ENCODE measurements at regions not wholly inside any gene's neighbourhood (a gene's known extent, or its start where the extent isn't known, plus 50 kb on each side); places are given as distances from the start of the nearest gene placed in this dataset.

- no peaks in the 10 kb centered on the region for H3F3A ChIP-seq (replicated peaks; ENCODE audit: insufficient read depth)
- no peaks in the 10 kb centered on the region for H3K79me2 ChIP-seq (ENCODE audit: insufficient read depth)
- H3K4me1 ChIP-seq (ENCODE audit: control insufficient read depth in 1 of 2, insufficient read depth in 2 of 2, low read depth in 1 of 2, low read length in 1 of 2), result no peaks in the 10 kb centered on the region
- TF ChIP-seq FOSL2 (IDR thresholded peaks at IDR 0.05; ENCODE audit: borderline replicate concordance, low read depth) (no peak), POLR2AphosphoS5 (IDR thresholded peaks at IDR 0.05; ENCODE audit: low read depth, low read length) (no peak), NRF1 (IDR thresholded peaks at IDR 0.05; ENCODE audit: low read depth, low read length) (no peak), SIN3A (IDR thresholded peaks at IDR 0.05; ENCODE audit: borderline replicate concordance, low read depth, low read length) (no peak), TAF1 (IDR thresholded peaks at IDR 0.05; ENCODE audit: borderline replicate concordance, low read depth, low read length) (no peak), FOXJ3 (CRISPR knock-in tag; IDR thresholded peaks at IDR 0.05) (no peak), GATA2 (CRISPR knock-in tag; IDR thresholded peaks at IDR 0.05) (no peak), REST (IDR thresholded peaks at IDR 0.05; ENCODE audit: low read depth, low read length) (no peak), JUND (IDR thresholded peaks at IDR 0.05) (no peak), EZH2phosphoT487 (IDR thresholded peaks at IDR 0.05; ENCODE audit: borderline replicate concordance, low read depth) (no peak), RFX5 (IDR thresholded peaks at IDR 0.05; ENCODE audit: low read length) (no peak)
- H3K9ac ChIP-seq, result no peak overlapping the region
- no peaks in the 10 kb centered on the region for H4K20me1 ChIP-seq (ENCODE audit: insufficient read depth)
- no peak overlapping the region for H3K27ac ChIP-seq (ENCODE audit: low read depth in 2 of 2, low read length in 1 of 2)
- no peak overlapping the region for H3K4me3 ChIP-seq (ENCODE audit: low read depth in 2 of 2, low read length in 1 of 2)
- H3K36me3 ChIP-seq (replicated peaks in 1 of 2; ENCODE audit: control insufficient read depth in 1 of 2, insufficient read depth in 2 of 2, low read length in 1 of 2), result no peaks in the 10 kb centered on the region
- H2AFZ ChIP-seq (ENCODE audit: low read depth), result no peak overlapping the region
- no peak for DNase-seq
- H3K9me3 ChIP-seq, result no peaks in the 10 kb centered on the region
- WGBS (ENCODE audit: low lambda C conversion rate), result 77% methylated on average over 6 of the region's 6 CpGs
- H3K4me2 ChIP-seq, result no peak overlapping the region
- ChIA-PET CTCF (no interaction called here), POLR2A (no interaction called here)
- H3K9me2 ChIP-seq, result no peaks in the 10 kb centered on the region
- no peaks in the 10 kb centered on the region for H3K27me3 ChIP-seq (ENCODE audit: insufficient read depth)
Measured at GRCh38 chr12:70042675-70043074, 200.6 kb upstream of the CNOT2 start.

- Histone ChIP-seq H3K9me3 (no peaks in the 10 kb centered on the region), H3K4me3 (ENCODE audit: low read depth in 2 of 2, low read length in 1 of 2) (no peak overlapping the region), H3K9ac (no peak overlapping the region), H2AFZ (ENCODE audit: low read depth) (no peak overlapping the region), H3K27me3 (ENCODE audit: insufficient read depth) (no peaks in the 10 kb centered on the region), H3F3A (replicated peaks; ENCODE audit: insufficient read depth) (no peaks in the 10 kb centered on the region), H3K27ac (ENCODE audit: low read depth in 2 of 2, low read length in 1 of 2) (no peak overlapping the region), H3K4me1 (ENCODE audit: control insufficient read depth in 1 of 2, insufficient read depth in 2 of 2, low read depth in 1 of 2, low read length in 1 of 2) (no peaks in the 10 kb centered on the region), H4K20me1 (ENCODE audit: insufficient read depth) (no peaks in the 10 kb centered on the region), H3K36me3 (replicated peaks in 1 of 2; ENCODE audit: control insufficient read depth in 1 of 2, insufficient read depth in 2 of 2, low read length in 1 of 2) (no peaks in the 10 kb centered on the region), H3K79me2 (ENCODE audit: insufficient read depth) (no peaks in the 10 kb centered on the region), H3K9me2 (no peaks in the 10 kb centered on the region), H3K4me2 (no peak overlapping the region)
- ChIA-PET CTCF (no interaction called here), POLR2A (no interaction called here)
- TF ChIP-seq USF1 (IDR thresholded peaks at IDR 0.05; ENCODE audit: borderline replicate concordance, low read depth) (no peak), FOSL2 (IDR thresholded peaks at IDR 0.05; ENCODE audit: borderline replicate concordance, low read depth) (no peak), PBX3 (IDR thresholded peaks at IDR 0.05) (no peak), POLR2AphosphoS5 (IDR thresholded peaks at IDR 0.05; ENCODE audit: low read depth, low read length) (no peak), EP300 (IDR thresholded peaks at IDR 0.05; ENCODE audit: borderline replicate concordance in 1 of 2, low read depth in 1 of 2, low read length in 1 of 2) (no peak), FOXM1 (IDR thresholded peaks at IDR 0.05; ENCODE audit: low read depth) (no peak), NRF1 (IDR thresholded peaks at IDR 0.05; ENCODE audit: low read depth, low read length) (no peak), EZH2phosphoT487 (IDR thresholded peaks at IDR 0.05; ENCODE audit: borderline replicate concordance, low read depth) (no peak), MXI1 (IDR thresholded peaks at IDR 0.05; ENCODE audit: low read depth, low read length) (no peak), TCF12 (IDR thresholded peaks at IDR 0.05) (no peak)
- 73% methylated on average over 4 of the region's 4 CpGs for WGBS (ENCODE audit: low lambda C conversion rate)
- no peak for DNase-seq
Measured at GRCh38 chr12:70043490-70044138, 199.6 kb upstream of the CNOT2 start.
